ENCODE measurements at regions not wholly inside any gene's neighbourhood (a gene's known extent, or its start where the extent isn't known, plus 50 kb on each side); places are given as distances from the start of the nearest gene placed in this dataset.
"Not testable (repeated sequence)": the region's sequence is repeated elsewhere in the genome, so short reads cannot be mapped to it uniquely, and the experiment has no call there.

GRCh38 chr14:39614297-39614923, 182.2 kb upstream of the FBXO33 start:
- no peak overlapping the region for H3K4me3 ChIP-seq
- peaks cover 0 to 9% (median 0%) of the 10 kb centered on the region in 10 experiments; a peak in 5 of 20 replicates for H3K4me1 ChIP-seq
- no peaks in the 10 kb centered on the region for H4K20me1 ChIP-seq
- no peaks in the 10 kb centered on the region for H3K36me3 ChIP-seq
- H3K27ac ChIP-seq = no peak overlapping the region
- 0 out of 22 replicates have a peak overlapping the region, but pooled peaks of 1 of the 11 experiments have one; percentile 11 for H3K4me2 ChIP-seq
- H3K9ac ChIP-seq = no peak overlapping the region
- no peaks in the 10 kb centered on the region for H3K9me3 ChIP-seq (replicated peaks in 1 of 11)
- TF ChIP-seq Cebpa-rat (IDR thresholded peaks at IDR 0.05) = no peak
- H3K27me3 ChIP-seq = no peaks in the 10 kb centered on the region

- no peaks in the 10 kb centered on the region for H3K4me1 ChIP-seq
- no peak for TF ChIP-seq Cebpa-rat (IDR thresholded peaks at IDR 0.05)
- no peaks in the 10 kb centered on the region for H3K27me3 ChIP-seq
- H3K36me3 ChIP-seq = no peaks in the 10 kb centered on the region
- H3K9me3 ChIP-seq (replicated peaks in 1 of 11) = no peaks in the 10 kb centered on the region
- H3K9ac ChIP-seq = no peak overlapping the region
- H3K4me3 ChIP-seq = no peak overlapping the region
- no peak overlapping the region for H3K27ac ChIP-seq
- no peaks in the 10 kb centered on the region for H4K20me1 ChIP-seq
- H3K4me2 ChIP-seq = no peak overlapping the region
Observed at GRCh38 chr14:39609119-39609518, 176.9 kb upstream of the FBXO33 start.

- no peak overlapping the region for H3K4me3 ChIP-seq
- H3K27me3 ChIP-seq = no peaks in the 10 kb centered on the region
Observed at GRCh38 chr14:39607978-39608377, 175.7 kb upstream of the FBXO33 start.

GRCh38 chr14:39603942-39604341, 171.7 kb upstream of the FBXO33 start:
- Histone ChIP-seq H3K4me1 (no peaks in the 10 kb centered on the region), H3K9me3 (replicated peaks in 1 of 11) (peaks cover 0 to 2% (median 0%) of the 10 kb centered on the region in 11 experiments; a peak in 2 of 22 replicates), H3K27me3 (no peaks in the 10 kb centered on the region), H3K36me3 (no peaks in the 10 kb centered on the region), H4K20me1 (no peaks in the 10 kb centered on the region), H3K4me3 (no peak overlapping the region), H3K9ac (no peak overlapping the region), H3K4me2 (no peak overlapping the region), H3K27ac (no peak overlapping the region)
- no peak for TF ChIP-seq Cebpa-rat (IDR thresholded peaks at IDR 0.05)

More at GRCh38 chr14:39607978-39608377, 175.7 kb upstream of the FBXO33 start:
- Histone ChIP-seq H3K36me3 (no peaks in the 10 kb centered on the region), H3K4me1 (no peaks in the 10 kb centered on the region), H3K27ac (no peak overlapping the region), H3K4me2 (no peak overlapping the region), H3K9ac (no peak overlapping the region), H4K20me1 (no peaks in the 10 kb centered on the region), H3K9me3 (replicated peaks in 1 of 11) (no peaks in the 10 kb centered on the region)
- TF ChIP-seq Cebpa-rat (IDR thresholded peaks at IDR 0.05) = no peak

- no peaks in the 10 kb centered on the region for H3K36me3 ChIP-seq
- H3K27me3 ChIP-seq = no peaks in the 10 kb centered on the region
- H3K9me3 ChIP-seq (replicated peaks in 1 of 11) = peaks cover 0 to 8% (median 0%) of the 10 kb centered on the region in 11 experiments; a peak in 3 of 22 replicates
- H3K9ac ChIP-seq = no peak overlapping the region
- no peaks in the 10 kb centered on the region for H3K4me1 ChIP-seq
- no peak overlapping the region for H3K4me3 ChIP-seq
- H3K27ac ChIP-seq = no peak overlapping the region
- no peaks in the 10 kb centered on the region for H4K20me1 ChIP-seq
- TF ChIP-seq Cebpa-rat (IDR thresholded peaks at IDR 0.05) = no peak
- H3K4me2 ChIP-seq = no peak overlapping the region
Observed at GRCh38 chr14:39593377-39593776, 161.1 kb upstream of the FBXO33 start.

- TF ChIP-seq Cebpa-rat (IDR thresholded peaks at IDR 0.05) = no peak
- Histone ChIP-seq H4K20me1 (no peaks in the 10 kb centered on the region), H3K4me2 (no peak overlapping the region), H3K36me3 (no peaks in the 10 kb centered on the region), H3K4me3 (no peak overlapping the region), H3K27ac (no peak overlapping the region), H3K27me3 (no peaks in the 10 kb centered on the region), H3K9me3 (replicated peaks in 1 of 11) (peaks cover 0 to 8% (median 0%) of the 10 kb centered on the region in 11 experiments; a peak in 3 of 22 replicates), H3K9ac (no peak overlapping the region), H3K4me1 (no peaks in the 10 kb centered on the region)
Observed at GRCh38 chr14:39592116-39592789, 160.0 kb upstream of the FBXO33 start.

- not testable (repeated sequence) for H3K4me1 ChIP-seq; H4K20me1 ChIP-seq; H3K27ac ChIP-seq; H3K4me3 ChIP-seq; H3K9ac ChIP-seq; H3K9me3 ChIP-seq (replicated peaks in 1 of 11); H3K27me3 ChIP-seq; H3K4me2 ChIP-seq; H3K36me3 ChIP-seq
Observed at GRCh38 chr14:39589882-39590281, 157.6 kb upstream of the FBXO33 start.

- no peaks in the 10 kb centered on the region for H3K36me3 ChIP-seq
- H3K27me3 ChIP-seq = no peaks in the 10 kb centered on the region
- no peaks in the 10 kb centered on the region for H3K9me3 ChIP-seq (replicated peaks in 1 of 11)
- peak overlapping the region in 1 of 11 experiments; percentile 41; a peak in 2 of 22 replicates for H3K9ac ChIP-seq
- TF ChIP-seq Cebpa-rat (IDR thresholded peaks at IDR 0.05) = no peak
- H3K27ac ChIP-seq = peak overlapping the region in 3 of 11 experiments; percentile 3 to 37 (median 6); a peak in 2 of 22 replicates
- no peak overlapping the region for H3K4me3 ChIP-seq
- H4K20me1 ChIP-seq = no peaks in the 10 kb centered on the region
- H3K4me2 ChIP-seq = peak overlapping the region in 9 of 11 experiments; percentile 1 to 47 (median 33); a peak in 12 of 22 replicates
- peaks cover 0 to 9% (median 6%) of the 10 kb centered on the region in 10 experiments; a peak in 10 of 20 replicates for H3K4me1 ChIP-seq
Observed at GRCh38 chr14:39582028-39582654, 149.9 kb upstream of the FBXO33 start.

GRCh38 chr14:39581474-39581873, 149.2 kb upstream of the FBXO33 start:
- Histone ChIP-seq H3K4me2 (no peak overlapping the region), H3K27me3 (no peaks in the 10 kb centered on the region), H3K9me3 (replicated peaks in 1 of 11) (peaks cover 0 to 4% (median 3%) of the 10 kb centered on the region in 11 experiments; a peak in 13 of 22 replicates), H4K20me1 (no peaks in the 10 kb centered on the region), H3K36me3 (no peaks in the 10 kb centered on the region), H3K9ac (no peak overlapping the region), H3K4me3 (no peak overlapping the region), H3K27ac (no peak overlapping the region), H3K4me1 (peaks cover 0 to 9% (median 6%) of the 10 kb centered on the region in 10 experiments; a peak in 10 of 20 replicates)
- TF ChIP-seq Cebpa-rat (IDR thresholded peaks at IDR 0.05) = no peak
